ENCODE measurements at regions not wholly inside any gene's neighbourhood (a gene's known extent, or its start where the extent isn't known, plus 50 kb on each side); places are given as distances from the start of the nearest gene placed in this dataset.
"Not testable (repeated sequence)": the region's sequence is repeated elsewhere in the genome, so short reads cannot be mapped to it uniquely, and the experiment has no call there.

- H3K4me3 ChIP-seq (IDR thresholded peaks at IDR 0.05; ENCODE audit: insufficient read depth, low read depth, low read length), result no peak overlapping the region
- no peaks in the 10 kb centered on the region for H3K79me2 ChIP-seq (ENCODE audit: insufficient read depth, low read depth)
- no peaks in the 10 kb centered on the region for H3K4me1 ChIP-seq (ENCODE audit: low read depth, poor library complexity, severe bottlenecking)
- H3K27ac ChIP-seq, result no peak overlapping the region
- no peaks in the 10 kb centered on the region for H4K20me1 ChIP-seq (ENCODE audit: insufficient read depth)
- TF ChIP-seq, protein P1, sequence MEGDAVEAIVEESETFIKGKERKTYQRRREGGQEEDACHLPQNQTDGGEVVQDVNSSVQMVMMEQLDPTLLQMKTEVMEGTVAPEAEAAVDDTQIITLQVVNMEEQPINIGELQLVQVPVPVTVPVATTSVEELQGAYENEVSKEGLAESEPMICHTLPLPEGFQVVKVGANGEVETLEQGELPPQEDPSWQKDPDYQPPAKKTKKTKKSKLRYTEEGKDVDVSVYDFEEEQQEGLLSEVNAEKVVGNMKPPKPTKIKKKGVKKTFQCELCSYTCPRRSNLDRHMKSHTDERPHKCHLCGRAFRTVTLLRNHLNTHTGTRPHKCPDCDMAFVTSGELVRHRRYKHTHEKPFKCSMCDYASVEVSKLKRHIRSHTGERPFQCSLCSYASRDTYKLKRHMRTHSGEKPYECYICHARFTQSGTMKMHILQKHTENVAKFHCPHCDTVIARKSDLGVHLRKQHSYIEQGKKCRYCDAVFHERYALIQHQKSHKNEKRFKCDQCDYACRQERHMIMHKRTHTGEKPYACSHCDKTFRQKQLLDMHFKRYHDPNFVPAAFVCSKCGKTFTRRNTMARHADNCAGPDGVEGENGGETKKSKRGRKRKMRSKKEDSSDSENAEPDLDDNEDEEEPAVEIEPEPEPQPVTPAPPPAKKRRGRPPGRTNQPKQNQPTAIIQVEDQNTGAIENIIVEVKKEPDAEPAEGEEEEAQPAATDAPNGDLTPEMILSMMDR (conservative IDR thresholded peaks at IDR 0.05; ENCODE audit: low read depth, low read length), result no peak
- H2AFZ ChIP-seq (ENCODE audit: low read depth), result no peak overlapping the region
- no peaks in the 10 kb centered on the region for H3K27me3 ChIP-seq (ENCODE audit: insufficient read depth, low read depth)
- no peaks in the 10 kb centered on the region for H3K36me3 ChIP-seq (ENCODE audit: insufficient read depth)
- no peak overlapping the region for H3K4me2 ChIP-seq
- H3K9ac ChIP-seq, result no peak overlapping the region
Observed at GRCh38 chrX:9374555-9374954, 90.3 kb upstream of the TBL1X start.

GRCh38 chrX:9376111-9376510 lies 88.7 kb upstream of the TBL1X start:
- no peaks in the 10 kb centered on the region for H3K27me3 ChIP-seq (ENCODE audit: insufficient read depth, low read depth)
- no peak overlapping the region for H2AFZ ChIP-seq (ENCODE audit: low read depth)
- no peaks in the 10 kb centered on the region for H3K4me1 ChIP-seq (ENCODE audit: low read depth, poor library complexity, severe bottlenecking)
- no peak overlapping the region for H3K4me3 ChIP-seq (IDR thresholded peaks at IDR 0.05; ENCODE audit: insufficient read depth, low read depth, low read length)
- no peaks in the 10 kb centered on the region for H4K20me1 ChIP-seq (ENCODE audit: insufficient read depth)
- H3K36me3 ChIP-seq (ENCODE audit: insufficient read depth), result no peaks in the 10 kb centered on the region
- TF ChIP-seq, protein P1 (conservative IDR thresholded peaks at IDR 0.05; ENCODE audit: low read depth, low read length), result no peak
- H3K79me2 ChIP-seq (ENCODE audit: insufficient read depth, low read depth), result no peaks in the 10 kb centered on the region
- no peak overlapping the region for H3K4me2 ChIP-seq
- no peak overlapping the region for H3K9ac ChIP-seq
- no peak overlapping the region for H3K27ac ChIP-seq

DNA sequence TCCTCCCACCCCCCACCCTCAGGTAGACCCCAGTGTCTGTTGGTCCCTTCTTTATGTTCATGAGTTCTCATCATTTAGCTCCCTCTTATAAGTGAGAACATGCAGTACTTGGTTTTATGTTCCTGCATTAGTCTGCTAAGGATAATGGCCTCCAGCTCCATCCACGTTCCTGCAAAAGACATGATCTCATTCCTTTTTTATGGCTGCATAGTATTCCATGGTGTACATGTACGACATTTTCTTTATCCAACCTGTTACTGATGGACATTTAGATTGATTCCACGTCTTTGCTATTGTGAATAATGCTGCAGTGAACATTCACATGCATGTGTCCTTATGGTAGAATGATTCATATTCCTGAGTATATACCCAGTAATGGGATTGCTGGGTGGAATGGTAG lies 87.6 kb upstream of the TBL1X start:
- H3K27me3 ChIP-seq (ENCODE audit: insufficient read depth, low read depth); H2AFZ ChIP-seq (ENCODE audit: low read depth); H3K27ac ChIP-seq; H3K9ac ChIP-seq; H3K79me2 ChIP-seq (ENCODE audit: insufficient read depth, low read depth); H3K4me2 ChIP-seq; H3K4me1 ChIP-seq (ENCODE audit: low read depth, poor library complexity, severe bottlenecking); H3K4me3 ChIP-seq (IDR thresholded peaks at IDR 0.05; ENCODE audit: insufficient read depth, low read depth, low read length); H3K36me3 ChIP-seq (ENCODE audit: insufficient read depth); H4K20me1 ChIP-seq (ENCODE audit: insufficient read depth): not testable (repeated sequence)

DNA sequence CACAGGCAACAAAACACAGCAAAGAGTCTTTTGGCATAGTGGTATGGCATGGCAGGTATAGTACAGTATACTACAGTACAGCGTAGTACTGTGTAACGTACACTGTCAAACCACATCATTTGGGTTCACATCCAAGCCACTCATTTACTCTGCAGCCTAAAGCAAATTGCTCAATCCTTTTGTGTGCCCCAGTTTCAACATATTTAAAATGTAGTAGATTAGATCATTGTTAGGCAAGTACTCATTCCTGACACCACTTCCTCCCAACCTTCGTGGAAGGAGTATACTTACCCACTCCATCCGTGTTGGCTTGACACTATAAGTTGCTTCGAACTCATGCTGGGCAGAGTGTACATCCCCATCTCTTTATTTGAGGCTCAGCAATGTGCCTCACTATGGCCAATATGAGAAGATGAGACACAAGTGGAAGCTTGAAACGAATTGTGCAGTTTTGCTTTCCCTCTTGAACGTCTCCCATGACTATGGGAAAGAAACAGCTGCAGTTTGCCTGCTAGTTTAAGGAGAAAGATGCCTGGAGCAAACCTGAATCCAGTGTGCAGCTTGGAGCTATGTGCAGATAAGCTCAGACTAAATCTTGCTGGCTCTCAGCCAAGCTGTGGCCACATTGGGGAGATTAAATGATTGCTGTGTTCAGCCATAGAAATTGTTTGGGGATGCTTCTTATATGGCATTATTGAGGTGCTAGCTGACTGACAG lies 85.7 kb upstream of the TBL1X start:
- Histone ChIP-seq H2AFZ (ENCODE audit: low read depth) (no peak overlapping the region), H3K36me3 (ENCODE audit: insufficient read depth) (no peaks in the 10 kb centered on the region), H3K4me2 (no peak overlapping the region), H3K27ac (no peak overlapping the region), H3K9ac (no peak overlapping the region), H3K4me1 (ENCODE audit: low read depth, poor library complexity, severe bottlenecking) (no peaks in the 10 kb centered on the region), H3K4me3 (IDR thresholded peaks at IDR 0.05; ENCODE audit: insufficient read depth, low read depth, low read length) (no peak overlapping the region), H3K79me2 (ENCODE audit: insufficient read depth, low read depth) (no peaks in the 10 kb centered on the region), H4K20me1 (ENCODE audit: insufficient read depth) (no peaks in the 10 kb centered on the region), H3K27me3 (ENCODE audit: insufficient read depth, low read depth) (no peaks in the 10 kb centered on the region)
- TF ChIP-seq, protein P1 (conservative IDR thresholded peaks at IDR 0.05; ENCODE audit: low read depth, low read length), result no peak

DNA sequence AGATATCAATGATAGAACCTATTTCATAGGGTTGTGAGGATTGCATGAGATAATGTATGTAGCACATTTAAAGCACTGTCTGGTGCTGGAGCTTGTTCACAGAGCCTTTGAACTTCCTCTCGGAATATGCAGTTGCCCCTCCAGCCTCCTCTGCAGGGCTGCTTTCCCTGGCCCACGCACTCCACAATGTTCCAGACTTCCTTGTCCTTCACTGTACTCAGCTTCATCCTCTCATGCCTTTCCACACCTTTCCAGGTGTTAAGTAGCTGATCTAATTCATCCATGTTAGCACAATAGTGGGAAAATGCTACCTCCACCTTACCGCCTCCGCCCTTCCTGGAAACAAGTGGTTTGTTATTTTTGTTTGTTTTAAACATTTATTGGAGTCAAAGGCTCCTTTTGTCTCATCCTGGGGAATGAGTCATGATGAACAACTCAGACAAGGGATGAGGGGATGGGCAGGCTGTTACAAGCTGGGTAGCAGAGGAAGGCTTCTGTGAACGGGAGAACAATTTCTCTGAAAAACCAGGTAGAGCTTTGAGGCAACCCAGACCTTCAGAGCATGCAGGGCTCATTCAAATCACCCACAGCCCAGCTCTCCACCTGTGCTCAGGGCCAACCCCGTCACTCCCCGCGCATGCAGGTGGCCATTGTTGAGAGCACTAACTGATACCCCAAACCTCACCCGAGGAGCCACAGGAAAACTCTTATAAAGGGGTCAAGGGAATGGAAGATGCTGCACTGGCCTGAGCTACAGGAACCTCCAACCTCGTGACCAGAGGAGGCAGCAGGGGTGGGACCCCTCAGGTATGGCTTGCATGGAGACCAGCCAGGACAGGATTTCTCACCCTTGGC lies 84.9 kb upstream of the TBL1X start:
- no peaks in the 10 kb centered on the region for H3K4me1 ChIP-seq (ENCODE audit: low read depth, poor library complexity, severe bottlenecking)
- no peaks in the 10 kb centered on the region for H4K20me1 ChIP-seq (ENCODE audit: insufficient read depth)
- no peak overlapping the region for H3K4me3 ChIP-seq (IDR thresholded peaks at IDR 0.05; ENCODE audit: insufficient read depth, low read depth, low read length)
- no peak overlapping the region for H3K27ac ChIP-seq
- H3K9ac ChIP-seq, result no peak overlapping the region
- H3K36me3 ChIP-seq (ENCODE audit: insufficient read depth), result no peaks in the 10 kb centered on the region
- no peak overlapping the region for H2AFZ ChIP-seq (ENCODE audit: low read depth)
- no peaks in the 10 kb centered on the region for H3K79me2 ChIP-seq (ENCODE audit: insufficient read depth, low read depth)
- H3K27me3 ChIP-seq (ENCODE audit: insufficient read depth, low read depth), result no peaks in the 10 kb centered on the region
- TF ChIP-seq, protein P1 (conservative IDR thresholded peaks at IDR 0.05; ENCODE audit: low read depth, low read length), result no peak
- H3K4me2 ChIP-seq, result no peak overlapping the region
